Subcutaneous abdominal adipose tissue (tissue), 5 donors: ENCODE measurements at regions not wholly inside any gene's neighbourhood (a gene's known extent, or its start where the extent isn't known, plus 50 kb on each side); places are given as distances from the start of the nearest gene placed in this dataset.

Experiments used
- H3K27ac ChIP-seq: one replicate; pipeline ENCODE4 v1.7.0; 2013; ENCODE audit warnings: low read depth, mild to moderate bottlenecking, inconsistent platforms, low read length, moderate library complexity
- H3K27me3 ChIP-seq, 5 donors: one replicate each; pipeline ENCODE4 v1.7.0; 2013; ENCODE audit warnings: low read length in 5 of 5, inconsistent platforms in 1 of 5; ENCODE audit not compliant: control insufficient read depth in 5 of 5, insufficient read depth in 4 of 5
- H3K36me3 ChIP-seq, 5 donors: one replicate each; pipeline ENCODE4 v1.7.0; 2013; ENCODE audit warnings: low read length in 5 of 5; ENCODE audit not compliant: control insufficient read depth in 5 of 5, insufficient read depth in 5 of 5
- H3K4me1 ChIP-seq, 5 donors: one replicate each; pipeline ENCODE4 v1.7.0; 2013; ENCODE audit warnings: low read length in 5 of 5, mild to moderate bottlenecking in 3 of 5, moderate library complexity in 1 of 5; ENCODE audit not compliant: control insufficient read depth in 5 of 5, insufficient read depth in 5 of 5
- H3K4me3 ChIP-seq, 5 donors: one replicate each; pipeline ENCODE4 v1.7.0; 2013; ENCODE audit warnings: low read length in 5 of 5, low read depth in 1 of 5
- H3K9ac ChIP-seq, 5 donors: one replicate each; pipeline ENCODE4 v1.7.0; 2013; ENCODE audit warnings: low read length in 5 of 5, mild to moderate bottlenecking in 4 of 5, moderate library complexity in 3 of 5
- H3K9me3 ChIP-seq, 5 donors: one replicate each; pipeline ENCODE4 v1.7.0; 2013; ENCODE audit warnings: low read length in 5 of 5; ENCODE audit not compliant: control insufficient read depth in 5 of 5
- donor health status: healthy.
- donor health status: healthy.
- donor health status: healthy.
- donor health status: healthy.
- donor health status: healthy.

DNA sequence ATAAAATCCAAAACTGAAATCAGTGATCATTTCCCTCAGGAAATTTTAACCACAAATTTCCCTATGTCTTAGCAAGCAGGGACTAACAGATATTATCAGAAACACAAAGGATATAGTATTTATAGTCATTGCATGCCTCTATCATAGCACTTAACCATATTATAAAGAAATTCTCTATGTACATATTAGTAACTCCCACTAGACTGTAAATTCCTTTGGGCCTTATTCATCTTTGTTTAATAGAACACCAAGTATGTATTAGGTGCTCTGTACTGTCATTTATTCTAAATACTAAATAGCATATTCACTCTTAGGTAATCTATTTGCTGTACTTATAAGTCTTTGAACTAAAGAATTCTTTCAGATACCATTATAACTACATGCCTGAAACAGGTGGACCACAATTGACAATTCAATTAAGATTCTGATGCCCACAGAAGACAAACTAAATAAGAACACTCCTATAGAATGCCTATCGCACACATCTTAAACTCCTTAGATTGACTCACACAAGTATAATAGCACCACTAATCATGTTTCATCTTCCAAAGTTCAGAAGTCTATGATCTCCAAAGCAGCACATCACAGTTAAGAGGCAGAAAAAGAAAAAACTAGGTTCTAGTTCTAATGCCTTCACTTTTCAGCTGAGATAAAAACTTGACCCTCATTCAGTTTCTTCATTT, 134.1 kb downstream of the FSCB start:
- H3K36me3 ChIP-seq: no peaks in the 10 kb centered on the region
- peaks cover 0 to 13% (median 11%) of the 10 kb centered on the region in 5 donors for H3K9me3 ChIP-seq
- H3K9ac ChIP-seq: no peak overlapping the region
- no peak overlapping the region for H3K27ac ChIP-seq
- H3K4me1 ChIP-seq: peaks cover 0 to 18% (median 2%) of the 10 kb centered on the region in 5 donors
- H3K4me3 ChIP-seq: no peak overlapping the region
- no peaks in the 10 kb centered on the region for H3K27me3 ChIP-seq

DNA sequence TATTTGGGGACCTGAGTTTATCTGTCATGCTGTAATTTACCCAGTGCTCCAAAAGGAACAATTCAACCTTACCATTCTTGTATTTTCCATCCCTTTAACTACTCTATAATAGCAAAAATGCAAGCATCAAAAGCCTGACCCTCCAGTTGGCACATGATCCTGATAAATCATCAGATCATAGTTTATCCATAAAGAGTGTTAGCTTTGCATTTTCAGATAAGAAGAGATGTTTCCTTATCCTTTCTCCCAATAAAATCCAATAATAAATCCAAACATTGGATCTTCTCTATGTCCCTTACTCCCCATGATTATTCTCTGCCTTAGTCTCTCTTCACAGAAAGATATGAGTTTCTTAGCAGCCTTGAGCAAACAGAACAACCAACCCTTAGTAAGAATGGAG, 134.9 kb downstream of the FSCB start:
- H3K27me3 ChIP-seq: no peaks in the 10 kb centered on the region
- peaks cover 0 to 17% (median 2%) of the 10 kb centered on the region in 5 donors for H3K4me1 ChIP-seq
- H3K4me3 ChIP-seq: no peak overlapping the region
- H3K9ac ChIP-seq: no peak overlapping the region
- peaks cover 0 to 13% (median 11%) of the 10 kb centered on the region in 5 donors for H3K9me3 ChIP-seq
- H3K27ac ChIP-seq: no peak overlapping the region
- no peaks in the 10 kb centered on the region for H3K36me3 ChIP-seq

DNA sequence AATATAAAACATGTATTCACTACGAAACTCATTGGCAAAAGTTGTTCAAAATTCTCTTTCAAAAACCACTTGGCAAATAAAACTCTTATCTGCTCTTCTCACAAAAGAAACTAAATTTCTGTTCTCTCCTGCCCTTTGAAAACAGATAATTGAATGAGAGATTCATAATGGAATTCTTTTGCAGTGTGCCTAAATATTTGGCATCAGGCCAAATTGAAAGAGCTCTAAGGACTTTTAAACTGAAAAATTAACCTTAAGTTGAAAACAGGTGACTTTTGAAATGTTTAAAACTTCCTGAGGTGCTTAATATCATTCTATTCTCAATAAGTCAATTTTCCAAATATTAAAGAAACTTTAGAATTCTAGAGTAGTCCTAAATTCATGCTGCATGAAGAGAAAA, 136.4 kb downstream of the FSCB start:
- Histone ChIP-seq H3K27ac (no peak overlapping the region), H3K4me3 (no peak overlapping the region), H3K9ac (no peak overlapping the region), H3K27me3 (no peaks in the 10 kb centered on the region), H3K4me1 (peaks cover 0 to 10% (median 0%) of the 10 kb centered on the region in 5 donors), H3K36me3 (no peaks in the 10 kb centered on the region), H3K9me3 (peaks cover 0 to 5% (median 3%) of the 10 kb centered on the region in 5 donors)

DNA sequence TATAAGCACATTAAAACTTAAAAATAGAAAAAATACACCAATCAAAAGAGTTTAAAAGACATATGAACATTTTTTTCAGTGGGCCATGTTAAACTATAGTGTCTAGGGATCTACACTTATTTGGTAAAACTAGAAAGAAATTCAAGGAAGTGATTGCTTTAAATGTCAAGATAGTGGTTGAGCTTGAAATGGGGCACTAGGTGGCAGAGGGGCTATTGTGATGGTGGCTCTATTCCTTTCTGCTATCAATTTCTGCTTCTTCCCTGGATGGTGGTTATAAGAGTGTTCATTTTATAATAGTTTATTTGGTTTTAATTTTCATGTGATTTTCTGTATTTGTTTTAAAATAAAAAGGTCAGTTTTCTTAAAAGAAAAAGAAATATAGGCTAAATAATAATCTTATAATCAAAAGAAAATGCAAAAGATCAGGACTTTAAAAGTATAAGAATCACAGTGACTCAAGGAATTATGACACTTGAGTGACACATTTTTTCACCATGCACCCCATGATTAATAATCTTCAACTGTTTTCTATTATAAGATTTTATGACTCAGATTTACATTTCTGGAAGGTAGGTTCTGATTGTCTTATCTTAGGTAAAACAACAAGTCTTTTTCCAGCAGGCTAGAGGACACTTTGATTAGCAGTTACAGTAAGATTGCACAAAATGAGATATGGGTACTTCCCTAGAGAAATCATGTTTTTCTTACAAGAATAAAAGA, 137.5 kb downstream of the FSCB start:
- H3K4me1 ChIP-seq: peaks cover 0 to 10% (median 0%) of the 10 kb centered on the region in 5 donors
- no peaks in the 10 kb centered on the region for H3K27me3 ChIP-seq

DNA sequence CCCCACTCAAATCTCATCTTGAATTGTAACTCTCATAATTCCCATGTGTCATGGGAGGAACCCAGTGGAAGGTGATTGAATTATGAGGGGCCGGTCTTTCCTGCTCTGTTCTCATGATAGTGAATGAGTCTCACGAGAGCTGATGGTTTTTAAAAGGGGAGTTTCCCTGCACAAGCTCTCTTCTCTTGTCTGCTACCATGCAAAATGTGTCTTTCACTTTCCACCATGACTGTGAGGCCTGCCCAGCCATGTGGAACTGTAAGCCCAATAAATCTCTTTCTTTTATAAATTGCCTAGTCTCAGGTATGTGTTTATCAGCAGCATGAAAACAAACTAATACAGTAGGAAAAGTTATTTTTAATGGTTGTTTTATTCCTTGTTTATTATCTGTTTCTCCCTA, 146.0 kb downstream of the FSCB start:
- Histone ChIP-seq H3K9ac (no peak overlapping the region), H3K36me3 (no peaks in the 10 kb centered on the region), H3K27me3 (no peaks in the 10 kb centered on the region), H3K9me3 (no peaks in the 10 kb centered on the region), H3K4me3 (no peak overlapping the region), H3K27ac (no peak overlapping the region), H3K4me1 (no peaks in the 10 kb centered on the region)

More for the DNA sequence above, 137.5 kb downstream of the FSCB start:
- Histone ChIP-seq H3K4me3 (no peak overlapping the region), H3K9me3 (peaks cover 0 to under 1% (median 0%) of the 10 kb centered on the region in 5 donors), H3K36me3 (no peaks in the 10 kb centered on the region), H3K9ac (no peak overlapping the region), H3K27ac (no peak overlapping the region)

DNA sequence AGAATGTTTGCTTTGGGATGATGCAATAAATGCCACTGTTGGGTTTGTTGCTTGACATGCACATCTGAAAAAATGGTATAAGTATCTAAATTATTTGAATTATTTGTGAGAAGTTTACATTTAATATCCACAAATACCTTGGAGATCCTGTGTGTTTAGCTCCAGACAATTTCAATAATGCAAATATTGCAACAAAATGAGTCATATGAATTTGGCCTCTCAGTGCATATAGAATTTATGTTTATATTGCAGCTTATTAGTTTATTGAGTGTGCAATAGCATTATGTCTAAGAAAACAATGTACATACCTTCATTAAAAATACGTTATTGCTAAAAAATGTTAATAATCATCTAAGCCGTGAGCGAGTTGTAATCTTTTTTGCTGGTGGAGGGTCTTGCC, 153.3 kb downstream of the FSCB start:
- H3K9ac ChIP-seq: no peak overlapping the region
- H3K27ac ChIP-seq: no peak overlapping the region
- no peaks in the 10 kb centered on the region for H3K4me1 ChIP-seq
- no peaks in the 10 kb centered on the region for H3K27me3 ChIP-seq
- no peaks in the 10 kb centered on the region for H3K36me3 ChIP-seq
- H3K4me3 ChIP-seq: no peak overlapping the region
- H3K9me3 ChIP-seq: no peaks in the 10 kb centered on the region

DNA sequence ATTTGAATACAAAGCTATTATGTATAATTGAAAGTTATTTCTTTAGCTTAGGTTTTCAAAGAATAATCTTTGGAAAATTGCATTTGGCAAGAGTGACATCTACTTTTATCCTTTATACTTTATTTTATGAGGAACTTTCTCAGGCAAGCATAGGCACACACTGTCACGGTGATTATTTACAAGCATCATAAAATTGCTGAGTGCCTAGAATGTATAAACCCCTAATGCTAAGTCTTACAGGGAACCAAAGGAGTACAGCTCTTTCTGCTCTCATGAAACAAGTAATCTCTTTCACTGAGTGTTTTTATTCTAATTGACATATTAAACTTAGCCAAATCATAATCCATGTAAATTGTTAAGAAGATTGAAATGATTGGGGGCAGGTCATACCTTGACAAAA, 154.9 kb downstream of the FSCB start:
- no peaks in the 10 kb centered on the region for H3K36me3 ChIP-seq
- H3K9me3 ChIP-seq: peaks cover under 1 to 10% (median 8%) of the 10 kb centered on the region in 5 donors
- no peaks in the 10 kb centered on the region for H3K4me1 ChIP-seq
- no peaks in the 10 kb centered on the region for H3K27me3 ChIP-seq
- no peak overlapping the region for H3K4me3 ChIP-seq
- no peak overlapping the region for H3K9ac ChIP-seq
- no peak overlapping the region for H3K27ac ChIP-seq

DNA sequence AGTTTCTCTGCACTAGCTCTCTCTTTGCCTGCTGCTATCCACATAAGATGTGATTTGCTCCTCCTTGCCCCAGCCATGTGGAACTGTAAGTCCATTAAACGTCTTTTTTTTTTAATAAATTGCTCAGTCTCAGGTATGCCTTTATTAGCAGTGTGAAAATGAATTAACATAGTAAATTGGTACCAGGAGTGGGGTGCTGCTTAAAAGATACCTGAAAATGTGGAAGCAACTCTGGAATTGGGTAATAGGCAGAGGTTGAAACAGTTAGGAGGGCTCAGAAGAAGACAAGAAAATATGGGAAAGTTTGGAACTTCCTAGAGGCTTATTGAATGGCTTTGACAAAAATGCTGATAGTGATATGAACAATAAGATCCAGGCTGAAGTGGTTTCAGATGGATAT, 159.8 kb downstream of the FSCB start:
- Histone ChIP-seq H3K27ac (no peak overlapping the region), H3K27me3 (no peaks in the 10 kb centered on the region), H3K9me3 (peaks cover 5 to 18% (median 15%) of the 10 kb centered on the region in 5 donors), H3K36me3 (no peaks in the 10 kb centered on the region), H3K4me3 (no peak overlapping the region), H3K9ac (no peak overlapping the region), H3K4me1 (no peaks in the 10 kb centered on the region)

DNA sequence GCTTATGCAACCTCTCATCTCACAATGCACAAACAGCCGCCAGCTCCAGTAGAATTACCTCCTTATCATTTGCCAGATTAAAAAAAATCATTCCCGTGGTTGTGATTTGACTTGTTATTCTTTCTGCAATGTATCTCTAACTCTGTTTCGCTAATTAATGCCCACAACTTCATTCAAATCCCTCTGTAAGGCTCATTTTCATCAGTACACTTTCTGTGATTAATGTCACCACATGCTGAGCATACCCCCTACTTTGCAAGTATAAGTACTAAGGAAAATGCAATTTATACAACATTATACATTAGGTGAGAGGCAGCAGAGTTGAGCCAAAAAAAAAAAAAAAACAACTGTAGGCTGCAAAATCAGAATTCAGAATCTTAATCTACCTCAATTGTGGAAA, 166.0 kb downstream of the FSCB start:
- no peaks in the 10 kb centered on the region for H3K4me1 ChIP-seq
- H3K36me3 ChIP-seq: no peaks in the 10 kb centered on the region
- H3K9ac ChIP-seq: no peak overlapping the region
- H3K4me3 ChIP-seq: no peak overlapping the region
- H3K27ac ChIP-seq: no peak overlapping the region
- no peaks in the 10 kb centered on the region for H3K27me3 ChIP-seq
- H3K9me3 ChIP-seq: no peaks in the 10 kb centered on the region

DNA sequence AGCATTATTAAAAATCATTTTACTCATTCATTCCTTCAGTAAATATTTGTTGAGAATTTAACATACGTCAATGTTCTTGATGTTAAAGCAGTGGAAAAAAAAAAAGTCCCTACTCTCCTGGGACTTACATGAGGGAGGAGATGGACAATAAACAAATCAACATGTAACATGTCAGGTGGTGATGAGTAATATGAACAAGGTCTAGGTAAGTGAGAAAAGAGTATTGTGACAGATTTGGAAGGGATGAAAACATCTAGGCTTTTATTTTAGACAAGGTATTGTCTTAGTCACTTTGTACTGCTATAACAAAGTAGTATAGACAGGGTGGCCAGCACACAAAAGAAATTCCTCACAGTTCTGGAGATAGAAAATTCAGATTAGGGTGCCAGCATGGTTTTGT, 167.2 kb downstream of the FSCB start:
- Histone ChIP-seq H3K9me3 (no peaks in the 10 kb centered on the region), H3K27me3 (no peaks in the 10 kb centered on the region), H3K4me3 (no peak overlapping the region), H3K4me1 (no peaks in the 10 kb centered on the region), H3K27ac (no peak overlapping the region), H3K36me3 (no peaks in the 10 kb centered on the region), H3K9ac (no peak overlapping the region)
